ENCODE measurements at regions not wholly inside any gene's neighbourhood (a gene's known extent, or its start where the extent isn't known, plus 50 kb on each side); places are given as distances from the start of the nearest gene placed in this dataset.

DNA sequence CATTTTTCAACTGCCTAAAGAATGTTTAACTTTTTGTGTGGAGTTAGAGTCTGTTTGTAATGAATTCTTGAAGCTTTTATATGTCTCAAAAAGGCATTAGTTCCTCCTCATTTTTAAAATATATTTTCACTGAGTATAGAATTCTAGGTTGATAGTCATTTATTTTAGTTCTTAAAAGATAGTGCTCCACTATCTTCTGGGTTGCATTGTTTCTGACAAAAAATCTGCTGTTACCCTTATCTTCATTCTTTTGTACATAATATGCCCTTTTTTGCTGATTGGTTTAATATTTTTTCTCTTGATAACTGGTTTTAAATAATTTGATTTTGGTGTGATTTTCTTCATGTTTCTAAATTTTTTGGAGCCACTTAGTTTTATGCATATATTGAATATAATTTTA lies 754.7 kb upstream of the GYPC start:
- no peak for DNase-seq

DNA sequence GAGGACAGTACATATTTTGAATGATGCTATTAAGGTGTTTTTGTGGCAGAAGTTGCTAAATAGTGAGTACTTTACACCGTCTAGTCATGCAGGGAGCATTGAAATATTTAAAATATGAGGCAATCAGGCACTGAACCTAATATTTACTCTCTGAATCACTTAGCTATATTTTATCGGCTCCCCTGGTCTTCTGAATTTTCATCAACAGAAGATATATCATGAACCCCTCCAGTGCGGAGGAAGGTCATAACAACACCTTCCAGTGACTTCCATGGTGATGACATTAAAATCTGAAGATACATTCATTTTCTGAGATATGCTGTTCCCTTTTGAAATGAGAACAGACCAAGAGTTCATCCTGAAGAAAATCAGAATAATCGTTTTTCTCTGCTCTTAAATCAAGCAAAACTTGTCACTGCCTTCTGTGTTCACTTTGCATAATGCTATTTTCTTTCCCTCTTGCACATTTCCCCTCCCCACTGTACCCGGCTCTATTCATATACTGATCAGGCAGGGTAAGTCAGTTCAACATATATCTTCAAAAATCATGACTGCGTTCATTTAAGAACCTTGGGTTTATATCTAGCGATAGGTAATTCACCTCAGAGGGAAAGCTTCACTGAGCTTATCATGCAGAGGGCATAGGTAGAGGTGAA lies 729.9 kb upstream of the GYPC start:
- DNase-seq = no peak

DNA sequence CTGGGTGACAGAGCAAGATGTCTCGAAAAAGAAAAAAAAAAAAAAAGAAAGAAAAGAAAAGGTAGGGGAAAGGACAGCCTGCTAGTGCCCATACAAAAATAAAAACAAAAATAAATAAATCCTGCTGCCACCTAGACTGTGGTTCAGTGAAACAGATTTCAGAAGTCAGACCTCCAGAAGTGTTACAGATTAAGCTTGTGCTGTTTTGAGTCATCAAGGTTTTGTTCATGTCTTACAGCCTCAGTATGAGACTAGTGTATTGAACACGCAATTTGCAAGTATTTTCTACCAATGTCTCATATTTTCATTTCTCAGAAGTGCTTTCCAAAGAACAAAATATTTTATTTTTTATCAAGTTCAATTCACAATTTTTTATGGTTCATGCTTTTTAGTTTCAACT lies 720.4 kb upstream of the GYPC start:
- DNase-seq = no peak

DNA sequence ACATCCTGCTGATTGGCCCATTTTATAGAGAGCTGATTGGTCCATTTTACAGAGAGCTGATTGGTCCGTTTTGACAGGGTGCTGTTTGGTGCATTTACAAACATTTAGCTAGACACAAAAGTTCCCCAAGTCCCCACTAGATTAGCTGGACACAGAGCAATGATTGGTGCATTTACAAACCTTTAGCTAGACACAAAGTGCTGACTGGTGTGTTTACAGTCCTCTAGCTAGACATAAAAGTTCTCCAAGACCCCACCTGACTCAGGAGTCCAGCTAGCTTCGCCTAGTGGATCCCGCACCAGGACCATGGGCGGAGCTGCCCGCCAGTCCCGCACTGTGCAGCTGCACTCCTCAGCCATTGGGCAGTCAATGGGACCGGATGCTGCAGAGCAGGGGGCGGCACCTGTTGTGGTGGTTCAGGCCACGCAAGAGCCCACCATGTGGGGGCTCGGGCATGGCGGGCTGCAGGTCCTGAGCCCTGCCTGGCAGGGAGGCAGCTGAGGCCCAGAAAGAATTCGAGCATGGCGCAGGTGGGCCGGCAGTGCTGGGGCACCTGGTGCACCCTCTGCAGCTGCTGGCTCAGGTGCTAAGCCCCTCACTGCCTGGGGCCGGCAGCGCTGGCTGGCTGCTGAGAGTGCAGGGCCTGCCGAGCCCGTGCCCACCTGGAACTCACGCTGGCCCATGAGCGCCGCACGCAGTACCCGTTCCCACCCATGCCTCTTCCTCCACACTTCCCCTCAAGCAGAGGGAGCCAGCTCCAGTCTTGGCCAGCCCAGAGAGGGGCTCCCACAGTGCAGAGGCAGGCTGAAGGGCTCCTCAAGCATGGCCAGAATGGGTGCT lies 713.2 kb upstream of the GYPC start:
- no peak for DNase-seq

DNA sequence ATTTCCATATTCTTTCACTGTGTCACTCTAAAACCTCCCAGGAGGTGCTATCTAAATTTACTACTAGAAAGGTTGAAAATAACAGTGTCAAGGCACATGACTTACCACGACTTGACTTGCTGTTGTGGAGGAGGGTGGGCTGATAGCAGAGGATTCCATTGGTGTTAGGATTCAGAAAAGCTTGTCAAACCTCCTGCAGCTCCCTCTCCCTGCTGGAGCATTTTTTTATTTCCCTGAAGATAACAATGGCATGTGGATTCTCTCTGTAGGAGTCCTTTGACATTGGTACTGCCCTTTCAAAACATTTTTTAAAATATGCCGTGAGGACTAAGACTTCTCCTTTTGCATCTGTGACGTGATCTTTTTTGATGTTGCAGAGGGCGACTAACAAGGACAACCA lies 696.9 kb upstream of the GYPC start:
- no peak for DNase-seq

DNA sequence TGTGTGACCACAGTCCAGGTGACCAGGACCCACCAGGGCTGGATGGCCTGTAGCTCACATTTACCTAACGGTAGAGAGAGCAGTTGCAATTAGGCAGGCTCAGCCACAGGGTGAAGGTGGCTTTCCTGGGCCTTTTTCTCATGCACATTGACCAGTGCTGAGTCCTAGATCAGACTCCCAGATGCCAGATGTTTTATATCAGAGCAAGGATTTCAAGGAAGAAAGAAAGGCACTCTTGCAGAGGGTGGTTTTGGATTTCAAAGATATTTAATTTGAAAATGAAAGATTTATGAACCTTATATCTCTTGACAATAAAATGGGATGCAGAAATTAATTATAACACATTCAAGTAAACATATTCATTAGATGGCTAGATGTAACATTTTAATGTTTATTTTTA lies 694.2 kb upstream of the GYPC start:
- DNase-seq = no peak

DNA sequence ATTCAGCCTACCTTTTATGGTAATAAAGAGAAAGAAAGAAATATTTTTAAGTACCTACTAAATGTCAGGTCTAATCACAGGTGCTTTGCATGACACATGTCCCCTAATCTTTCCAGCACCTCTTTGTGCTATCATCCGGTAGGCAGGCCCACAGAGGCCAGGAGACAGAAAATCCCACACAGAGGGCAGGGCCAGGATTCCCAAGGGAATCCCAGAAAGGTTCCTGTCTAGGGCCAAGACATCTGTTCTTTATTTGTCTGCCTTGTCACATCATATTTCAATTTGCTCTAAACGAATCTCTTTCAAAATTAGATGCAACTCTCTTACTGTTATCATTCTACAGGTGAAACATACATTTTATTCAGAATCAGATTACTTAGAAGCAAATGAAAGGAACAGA lies 676.1 kb upstream of the GYPC start:
- DNase-seq = no peak

DNA sequence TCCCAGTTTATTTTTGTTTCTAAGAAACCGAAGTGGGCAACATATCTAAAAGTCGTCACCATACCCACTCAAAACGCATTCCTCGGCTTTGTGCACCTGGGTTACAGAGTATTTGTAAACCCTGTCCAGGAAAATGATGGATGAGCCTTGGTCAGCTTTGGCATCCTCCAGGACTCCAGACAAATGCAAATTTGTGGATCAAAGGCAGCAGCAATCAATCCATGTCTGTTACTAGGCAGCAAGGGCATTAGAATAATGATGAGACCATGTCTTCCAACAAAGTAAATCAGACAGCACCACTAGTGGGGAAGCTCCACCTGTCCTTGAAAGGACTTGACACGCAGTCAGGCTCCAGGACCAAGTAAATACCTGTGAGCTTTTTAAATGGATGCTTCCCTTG lies 672.6 kb upstream of the GYPC start:
- no peak for DNase-seq

DNA sequence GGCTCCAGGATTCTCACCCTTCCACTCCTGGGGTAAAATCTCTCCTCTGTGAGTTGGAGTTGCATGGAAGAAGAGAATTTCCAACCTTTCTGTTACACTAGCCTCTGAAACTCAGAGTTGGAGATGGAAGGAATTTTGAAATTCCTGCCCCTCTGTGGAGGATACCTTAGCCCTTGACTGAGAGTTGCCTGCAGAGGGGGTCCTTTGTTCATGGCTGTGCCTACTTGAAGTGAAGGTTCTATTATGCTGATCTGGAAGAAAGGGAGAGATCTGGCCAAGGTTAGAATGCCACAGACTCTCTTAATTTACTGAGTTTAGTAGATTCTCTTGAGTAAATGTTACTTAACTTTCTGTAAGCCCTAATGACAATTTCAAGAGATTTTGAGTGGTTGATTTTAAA lies 626.6 kb upstream of the GYPC start:
- no peak for DNase-seq

DNA sequence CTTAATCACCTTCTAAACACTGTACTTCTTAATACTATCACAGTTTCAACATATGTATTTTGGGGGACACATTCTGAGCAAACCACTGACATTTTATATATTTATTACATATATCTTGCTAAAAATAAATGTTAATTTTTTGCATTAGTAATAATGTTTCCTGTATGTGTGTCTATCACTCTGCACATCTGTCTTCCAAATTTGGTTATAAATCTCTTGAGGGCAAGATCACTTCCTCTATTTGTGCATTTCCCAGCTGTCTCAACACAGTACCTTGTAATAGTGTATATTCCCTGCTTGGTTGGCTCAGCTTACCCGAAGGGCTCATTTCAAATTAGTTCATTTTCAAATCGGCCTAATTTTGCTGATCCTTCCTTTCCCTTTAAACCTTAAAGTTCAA lies 617.1 kb upstream of the GYPC start:
- no peak for DNase-seq

DNA sequence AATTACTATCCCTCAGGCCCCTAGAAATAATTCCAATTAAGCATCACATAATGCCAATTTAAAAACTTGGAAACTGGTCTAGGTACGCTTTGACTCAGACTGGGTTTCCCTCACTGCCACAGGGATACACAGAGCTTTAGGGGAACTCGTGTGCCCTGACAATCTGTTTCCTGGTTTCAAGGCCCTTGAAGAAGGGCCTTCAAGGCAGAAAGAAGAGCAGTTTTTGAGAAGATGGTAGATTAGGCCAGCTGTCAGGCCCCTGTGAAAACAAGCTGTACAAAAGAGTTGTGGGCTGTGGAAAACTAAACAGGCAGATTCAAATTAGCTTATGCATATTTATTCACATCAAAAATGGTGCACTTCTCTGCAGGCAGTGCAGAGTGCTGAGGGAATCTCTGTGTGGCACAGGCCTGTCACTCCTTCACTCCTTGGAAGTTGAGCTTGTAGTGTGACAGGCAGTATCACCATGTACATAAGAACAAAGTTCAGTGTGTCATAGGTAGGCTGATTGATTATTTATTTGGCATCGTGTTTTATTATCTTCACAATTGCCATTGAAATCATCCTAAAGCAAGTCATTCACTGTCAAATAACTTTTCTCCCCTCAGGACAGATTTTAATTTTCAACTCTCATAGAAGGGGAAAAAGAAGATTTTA lies 614.4 kb upstream of the GYPC start:
- DNase-seq = no peak

DNA sequence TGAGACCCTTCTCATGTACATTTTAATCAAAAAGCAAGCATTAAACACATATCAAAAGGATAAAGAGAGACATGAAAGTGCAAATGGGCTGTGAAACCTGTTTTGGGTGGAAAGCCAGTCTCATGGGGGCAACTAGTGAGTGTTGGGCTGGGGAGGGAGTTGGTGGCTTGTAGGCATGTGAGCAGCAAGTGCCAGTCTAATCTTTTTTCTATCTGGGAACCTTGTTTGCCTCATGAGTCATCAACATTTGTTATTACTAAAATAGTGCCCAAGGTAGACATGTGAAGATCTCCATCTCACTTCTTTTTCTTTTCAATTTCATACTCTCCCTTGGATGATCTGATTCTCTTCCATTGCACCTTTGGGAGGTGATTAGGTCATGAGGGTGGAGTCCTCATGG lies 613.9 kb upstream of the GYPC start:
- DNase-seq = no peak

DNA sequence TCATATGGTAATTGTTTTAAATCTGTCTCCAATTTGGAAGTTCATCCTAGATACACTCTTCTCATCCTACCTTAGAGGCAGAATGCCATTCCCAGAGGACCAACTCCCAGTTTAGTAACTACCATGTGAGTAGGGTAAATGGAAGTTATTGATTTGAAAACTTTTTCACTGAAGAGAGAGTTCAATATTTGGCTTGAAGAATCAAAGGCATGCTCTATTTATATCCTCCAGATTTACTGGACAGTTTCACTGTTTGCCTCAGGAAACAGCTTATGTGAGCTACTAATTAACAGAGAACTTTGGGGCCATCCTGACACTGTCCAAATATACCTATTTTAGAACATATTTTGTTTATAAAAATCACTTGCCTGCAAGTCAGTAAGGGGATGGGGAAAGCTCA lies 607.2 kb upstream of the GYPC start:
- DNase-seq = no peak

DNA sequence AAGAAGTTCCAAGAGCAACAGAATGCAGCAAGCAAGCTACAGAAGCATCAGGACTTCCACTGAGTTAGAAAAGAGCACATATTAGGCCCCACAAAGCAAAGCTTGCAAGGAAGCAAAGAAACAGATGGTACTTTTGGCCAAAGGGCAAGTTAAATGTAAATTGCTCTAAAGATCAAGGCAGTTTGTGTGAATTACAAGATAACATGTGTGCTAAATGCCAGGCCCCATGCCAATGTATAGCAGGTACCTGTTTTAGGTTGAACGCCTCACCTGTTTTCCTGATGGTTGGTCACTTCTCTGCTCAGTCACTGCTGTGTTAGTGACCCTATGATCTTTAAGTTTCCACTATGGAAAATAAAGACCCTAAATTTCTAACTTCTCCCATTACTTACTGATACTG lies 606.5 kb upstream of the GYPC start:
- DNase-seq = no peak

DNA sequence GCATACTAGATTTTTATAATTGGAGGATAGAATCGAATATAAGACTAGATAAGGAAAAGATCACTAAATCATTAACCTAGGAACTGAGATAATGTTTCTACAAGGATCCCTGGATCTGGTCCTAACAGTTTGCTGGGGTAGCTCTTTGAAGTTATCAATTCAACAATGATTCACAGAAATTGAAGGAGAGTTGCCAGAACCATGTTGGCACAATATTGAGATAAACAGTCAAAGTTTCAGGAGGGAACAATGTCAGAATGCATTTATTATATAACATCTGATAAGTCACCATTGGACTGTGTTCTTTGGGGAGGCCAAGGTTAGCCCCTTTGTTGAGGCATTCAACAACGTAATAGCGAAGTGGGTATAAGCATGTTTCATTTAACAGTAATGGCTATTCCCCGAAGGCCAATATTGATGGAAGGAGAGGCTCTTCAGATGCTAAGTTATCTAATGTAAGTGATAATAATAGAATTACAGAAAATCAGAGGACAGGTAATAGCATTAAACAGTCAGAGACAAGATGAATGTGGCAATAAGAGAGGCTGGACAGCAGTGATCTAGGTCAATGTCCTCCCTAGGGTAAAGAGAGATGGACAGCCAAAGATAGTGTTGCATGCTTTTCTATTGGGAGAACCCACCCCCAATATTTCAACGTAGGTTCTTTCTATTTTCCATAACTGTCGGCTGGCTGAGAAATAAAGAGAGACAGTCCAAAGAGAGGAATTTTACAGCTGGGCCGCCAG lies 604.8 kb upstream of the GYPC start:
- DNase-seq = no peak

DNA sequence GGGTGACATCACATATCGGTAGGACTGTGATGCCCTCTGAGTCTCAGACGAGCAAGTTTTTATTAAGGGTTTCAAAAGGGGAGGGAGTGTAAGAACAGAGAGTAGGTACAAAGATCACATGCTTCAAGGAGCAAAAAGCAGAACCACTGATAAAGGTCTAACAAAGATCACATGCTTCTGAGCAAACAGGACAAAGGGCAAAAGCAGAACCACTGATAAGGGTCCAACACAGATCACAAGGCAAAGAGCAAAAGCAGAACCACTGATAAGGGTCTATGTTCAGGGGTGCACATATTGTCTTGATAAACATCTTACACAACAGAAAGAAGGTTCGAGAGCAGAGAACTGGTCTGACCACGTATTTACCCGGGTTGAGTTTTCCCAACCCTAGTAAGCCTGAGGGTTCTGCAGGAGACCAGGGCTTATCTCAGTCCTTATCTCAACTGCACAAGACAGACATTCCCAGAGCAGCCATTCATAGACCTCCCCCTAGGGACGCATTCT lies 604.2 kb upstream of the GYPC start:
- peak; percentile 9 for DNase-seq

DNA sequence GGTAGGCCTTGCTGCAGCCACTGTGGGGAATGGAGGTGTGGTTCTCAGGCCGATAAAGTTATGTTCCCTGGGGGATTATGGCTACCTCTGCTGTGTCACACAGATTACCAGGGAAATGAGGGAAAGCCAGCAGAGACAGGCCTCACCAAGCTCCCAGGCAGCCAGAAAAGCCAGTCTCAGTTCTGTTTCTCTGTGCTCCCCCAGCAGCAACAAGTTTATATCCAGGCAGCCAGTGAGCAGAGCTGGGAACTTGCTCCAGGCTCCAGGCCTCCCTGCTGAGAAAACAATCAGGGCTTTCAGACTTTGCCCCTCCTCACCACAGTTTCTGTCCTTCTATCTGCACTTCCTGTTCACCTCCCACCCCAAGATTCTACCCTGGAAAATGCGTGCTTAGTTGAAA lies 596.6 kb upstream of the GYPC start:
- DNase-seq = no peak

DNA sequence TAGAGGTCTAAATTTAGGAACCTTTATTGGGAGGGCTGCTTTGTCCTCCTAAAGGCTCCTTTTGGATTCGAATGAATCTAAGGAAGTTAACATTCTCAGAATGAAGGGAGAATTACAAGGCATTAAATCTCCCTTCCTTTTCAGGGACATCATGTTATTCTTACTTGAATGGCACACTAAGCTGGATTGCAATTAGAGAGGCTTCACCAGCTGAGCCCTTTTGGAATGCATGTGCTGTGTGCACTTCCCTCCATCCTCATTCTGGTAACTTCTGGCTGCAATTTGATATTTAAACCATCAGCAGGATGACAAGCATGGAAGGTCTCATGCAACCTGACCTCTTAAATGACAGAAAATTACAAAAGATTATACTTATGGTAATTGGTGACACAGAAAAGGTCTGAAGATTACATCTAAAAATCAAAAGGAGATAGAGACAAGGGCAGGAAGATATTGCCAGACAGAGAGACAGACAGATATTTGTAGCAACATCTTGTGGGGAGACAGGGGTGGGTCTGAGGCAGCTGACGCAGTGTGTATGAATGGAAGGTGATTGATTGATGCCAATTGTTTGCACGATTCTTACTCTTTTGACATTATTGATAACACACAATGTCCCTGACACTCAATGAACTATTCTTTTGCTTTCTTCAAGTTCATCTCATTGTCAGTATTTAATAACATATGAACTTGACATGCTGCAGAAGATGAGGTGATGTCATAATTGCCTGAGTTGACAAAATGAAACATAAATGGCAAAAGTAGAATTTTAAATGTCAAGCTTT lies 570.8 kb upstream of the GYPC start:
- no peak for DNase-seq

DNA sequence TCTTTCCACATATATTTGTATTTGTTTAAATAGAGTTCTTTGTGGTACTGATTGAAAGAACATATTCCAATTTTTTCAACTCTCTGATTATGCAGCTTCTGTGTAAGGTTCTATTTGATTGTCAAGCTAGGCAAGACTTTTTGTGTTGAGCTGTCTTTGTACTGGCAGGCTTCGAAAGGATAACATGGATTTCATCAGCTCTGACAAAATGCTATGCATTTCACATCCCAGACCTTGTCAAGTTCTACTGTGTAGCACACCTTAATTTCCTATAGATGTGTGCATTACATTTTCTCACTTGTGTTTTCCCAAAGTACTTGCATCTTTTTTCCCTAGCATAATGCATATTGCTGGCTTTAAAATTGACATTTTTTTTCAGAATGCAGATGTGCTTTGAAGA lies 555.0 kb upstream of the GYPC start:
- no peak for DNase-seq

DNA sequence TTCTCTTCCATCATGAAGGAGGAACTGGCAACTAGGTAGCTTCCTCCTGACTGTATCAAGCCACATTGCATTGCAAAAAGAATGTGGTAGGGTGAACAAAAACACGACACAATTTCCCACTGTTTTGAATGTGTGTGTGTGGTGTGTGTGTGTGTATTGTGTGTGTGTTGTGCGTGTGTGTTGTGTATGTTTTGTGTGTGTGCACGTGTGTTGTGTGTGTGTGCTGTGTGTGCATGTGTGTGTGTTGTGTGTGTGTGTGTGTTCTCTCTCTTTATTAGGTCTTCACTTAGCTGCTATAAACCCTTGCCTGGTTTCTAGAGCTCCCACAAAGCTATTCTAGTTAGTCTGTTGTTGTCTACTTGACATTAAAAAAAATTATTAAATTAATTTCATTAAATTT lies 550.0 kb upstream of the GYPC start:
- no peak for DNase-seq

DNA sequence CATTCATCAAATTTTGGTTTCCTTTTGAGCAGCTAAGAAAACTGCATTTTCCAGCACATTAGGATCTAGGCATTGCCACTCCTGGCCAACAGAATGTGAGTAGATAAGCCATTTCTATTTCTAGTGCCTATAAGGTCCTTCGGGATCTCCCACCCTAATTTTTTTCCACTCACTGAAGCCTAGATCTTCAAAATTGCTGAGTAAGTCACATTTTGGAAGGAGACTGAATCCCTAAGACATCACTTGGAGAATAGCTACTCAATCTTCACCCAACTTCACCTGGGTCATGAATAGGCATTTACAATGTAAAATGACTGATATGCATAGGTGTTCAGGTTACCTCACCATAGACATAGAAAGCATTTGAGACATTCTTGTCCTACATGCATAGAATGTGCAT lies 548.1 kb upstream of the GYPC start:
- no peak for DNase-seq

DNA sequence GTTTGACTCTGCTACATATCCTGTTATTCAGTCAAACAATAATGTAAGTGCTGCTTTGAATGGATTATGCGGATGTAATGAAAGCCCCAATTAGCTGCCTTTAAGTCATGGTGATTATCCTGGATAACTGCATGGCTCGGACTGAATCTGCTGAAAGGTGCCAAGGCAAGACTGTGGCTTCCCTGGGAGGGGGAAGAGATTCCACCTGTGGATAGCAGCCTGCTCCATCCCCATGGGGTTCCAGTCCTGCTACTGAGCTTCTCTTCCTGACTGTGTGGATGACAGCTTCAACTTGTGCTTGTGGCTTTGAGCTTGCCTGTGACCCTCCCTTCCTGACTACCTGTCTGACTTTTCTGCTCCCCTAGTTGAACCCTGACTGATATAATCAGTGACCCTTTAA lies 540.0 kb upstream of the GYPC start:
- DNase-seq = no peak

DNA sequence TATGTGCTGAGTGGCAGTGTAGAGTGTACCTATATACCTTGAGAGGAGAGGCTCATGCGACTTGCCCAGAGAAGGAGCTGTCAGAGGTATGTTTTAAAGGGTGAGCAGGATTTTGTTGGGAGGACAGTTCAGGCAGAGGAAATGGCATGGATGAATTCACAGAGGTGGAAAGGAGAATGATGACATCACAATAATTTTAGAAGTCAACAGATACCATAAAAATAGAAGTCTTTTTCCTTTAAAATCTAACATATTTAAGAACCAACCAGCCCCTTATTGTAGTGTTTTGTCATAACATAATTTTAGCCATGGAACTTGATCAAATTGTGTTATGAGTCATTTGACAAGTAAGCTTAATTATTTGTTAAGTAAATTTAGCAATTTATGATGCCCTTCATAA lies 538.1 kb upstream of the GYPC start:
- no peak for DNase-seq

All from OCI-M1 (cell line).